ENCODE measurements at regions not wholly inside any gene's neighbourhood (a gene's known extent, or its start where the extent isn't known, plus 50 kb on each side); places are given as distances from the start of the nearest gene placed in this dataset.

- Histone ChIP-seq H3K27me3 (no peaks in the 10 kb centered on the region), H3K4me1 (peaks cover 0 to 4% (median 0%) of the 10 kb centered on the region in 4 donors), H3K9me3 (no peaks in the 10 kb centered on the region), H3K27ac (no peak overlapping the region), H3K36me3 (no peaks in the 10 kb centered on the region), H3K4me3 (no peak overlapping the region)
- no peak for TF ChIP-seq CTCF (IDR thresholded peaks at IDR 0.05)
- no peak for TF ChIP-seq POLR2A (IDR thresholded peaks at IDR 0.05)
- no peak for DNase-seq
Measured at GRCh38 chr1:234901491-234902049, 227.1 kb downstream of the TOMM20 start.

- H3K4me1 ChIP-seq: peaks cover 0 to 4% (median 0%) of the 10 kb centered on the region in 4 donors
- TF ChIP-seq POLR2A (IDR thresholded peaks at IDR 0.05) (no peak), CTCF (IDR thresholded peaks at IDR 0.05) (no peak)
- peak in 1 of 3 donors; percentile 28 for DNase-seq
- no peaks in the 10 kb centered on the region for H3K36me3 ChIP-seq
- no peak overlapping the region for H3K4me3 ChIP-seq
- H3K27me3 ChIP-seq: no peaks in the 10 kb centered on the region
- no peak overlapping the region for H3K27ac ChIP-seq
- H3K9me3 ChIP-seq: no peaks in the 10 kb centered on the region
Measured at GRCh38 chr1:234900595-234900994, 228.0 kb downstream of the TOMM20 start.

DNA sequence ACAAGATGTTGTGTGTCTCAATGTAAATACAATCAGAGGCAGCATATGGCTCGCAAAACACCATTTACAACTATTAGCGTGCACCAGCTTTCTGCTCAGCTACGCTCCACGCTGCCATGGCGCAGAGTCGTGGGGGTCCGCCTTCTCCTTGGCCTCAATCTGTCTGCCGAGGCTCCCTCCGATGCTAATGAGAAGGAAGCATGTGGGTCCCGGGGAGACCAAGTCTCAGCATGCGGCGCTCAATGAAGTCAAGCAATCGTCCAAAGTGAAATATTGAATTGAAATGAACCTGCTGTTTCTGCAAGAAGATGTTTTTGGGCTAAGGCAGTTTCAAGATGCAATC, 228.9 kb downstream of the TOMM20 start:
- no peaks in the 10 kb centered on the region for H3K9me3 ChIP-seq
- no peak for TF ChIP-seq CTCF (IDR thresholded peaks at IDR 0.05)
- TF ChIP-seq POLR2A (IDR thresholded peaks at IDR 0.05): no peak
- H3K27ac ChIP-seq: no peak overlapping the region
- H3K4me1 ChIP-seq: peaks cover 0 to 4% (median 0%) of the 10 kb centered on the region in 4 donors
- DNase-seq: no peak
- no peaks in the 10 kb centered on the region for H3K27me3 ChIP-seq
- H3K4me3 ChIP-seq: no peak overlapping the region
- no peaks in the 10 kb centered on the region for H3K36me3 ChIP-seq

DNA sequence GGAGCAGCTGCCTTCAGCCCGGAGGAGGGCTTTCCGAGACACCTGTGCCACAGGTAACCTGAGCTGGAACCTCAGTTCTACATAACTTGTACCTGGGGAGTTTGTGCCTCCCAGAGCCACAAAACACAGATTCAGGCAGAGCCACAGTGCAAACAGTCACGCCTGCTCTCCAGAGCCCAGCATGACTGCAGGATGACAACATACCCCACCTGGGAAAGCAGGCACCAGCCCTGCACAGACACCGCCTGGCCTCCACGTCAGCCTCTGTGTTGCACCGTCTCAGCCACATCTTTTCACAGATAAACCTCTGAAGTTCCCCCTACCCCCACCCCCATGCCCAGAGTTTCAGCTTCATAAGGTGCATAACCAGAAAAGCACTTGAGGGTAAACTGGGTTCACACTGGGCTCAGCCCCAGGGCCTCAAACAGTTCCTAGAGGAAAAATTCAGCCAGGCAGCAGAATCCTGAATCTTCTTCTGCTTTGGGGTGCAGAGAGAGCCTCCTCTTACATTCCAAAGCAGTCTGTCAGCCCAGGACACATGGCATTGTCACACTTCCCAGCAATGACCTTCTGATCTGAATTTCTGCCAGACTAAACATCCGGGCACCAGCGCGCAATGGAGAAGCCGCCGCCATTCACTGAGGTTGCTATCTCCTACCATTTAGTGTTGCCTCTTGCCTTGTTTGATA, 229.5 kb downstream of the TOMM20 start:
- peaks cover 0 to 4% (median 0%) of the 10 kb centered on the region in 4 donors for H3K4me1 ChIP-seq
- H3K36me3 ChIP-seq: no peaks in the 10 kb centered on the region
- H3K27ac ChIP-seq: no peak overlapping the region
- no peak for DNase-seq
- no peak overlapping the region for H3K4me3 ChIP-seq
- H3K27me3 ChIP-seq: no peaks in the 10 kb centered on the region
- no peaks in the 10 kb centered on the region for H3K9me3 ChIP-seq
- TF ChIP-seq CTCF (IDR thresholded peaks at IDR 0.05): no peak
- no peak for TF ChIP-seq POLR2A (IDR thresholded peaks at IDR 0.05)

DNA sequence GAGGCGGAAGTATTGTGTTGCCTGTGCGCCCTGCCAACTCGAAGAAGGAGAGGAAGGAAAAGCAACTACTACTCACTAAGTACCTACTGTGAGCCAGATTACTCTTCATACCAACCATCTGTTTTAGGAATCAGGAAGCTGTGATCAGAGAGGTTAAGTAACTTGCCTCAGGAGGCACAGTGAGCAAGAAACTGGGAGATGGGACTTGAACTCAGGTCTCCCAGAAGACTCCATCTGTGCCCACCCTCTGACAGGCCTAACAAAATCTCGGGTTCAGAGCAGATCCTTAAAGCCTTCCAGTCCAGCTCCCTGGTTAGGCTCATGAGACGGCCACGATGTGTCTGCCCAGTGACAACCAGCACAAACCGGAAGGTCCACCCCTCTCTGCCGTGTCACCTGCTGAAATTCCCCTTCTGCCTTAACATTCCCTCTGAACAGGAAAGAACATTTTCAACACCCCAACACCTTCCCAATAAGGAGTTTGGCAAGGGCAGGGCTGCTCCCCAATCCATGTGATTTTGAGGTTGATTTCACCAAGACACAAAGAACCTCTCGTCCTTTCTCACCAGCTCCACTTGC, 230.1 kb downstream of the TOMM20 start:
- Histone ChIP-seq H3K27me3 (no peaks in the 10 kb centered on the region), H3K9me3 (no peaks in the 10 kb centered on the region), H3K27ac (no peak overlapping the region), H3K4me1 (peaks cover 0 to 4% (median 0%) of the 10 kb centered on the region in 4 donors), H3K4me3 (no peak overlapping the region), H3K36me3 (no peaks in the 10 kb centered on the region)
- DNase-seq: peak in 1 of 3 donors; percentile 31
- TF ChIP-seq POLR2A (IDR thresholded peaks at IDR 0.05): no peak
- TF ChIP-seq CTCF (IDR thresholded peaks at IDR 0.05): no peak
